ENCODE measurements at regions not wholly inside any gene's neighbourhood (a gene's known extent, or its start where the extent isn't known, plus 50 kb on each side); places are given as distances from the start of the nearest gene placed in this dataset.

- TF ChIP-seq CTCF (IDR thresholded peaks at IDR 0.05) (no peak), POLR2A (IDR thresholded peaks at IDR 0.05) (no peak), EP300 (IDR thresholded peaks at IDR 0.05) (no peak)
These were observed 115.5 kb upstream of the ISX start for GRCh38 chr22:34950489-34950888.

Data from ovary (tissue), 3 donors.